ENCODE measurements at regions not wholly inside any gene's neighbourhood (a gene's known extent, or its start where the extent isn't known, plus 50 kb on each side); places are given as distances from the start of the nearest gene placed in this dataset.
"Not testable (repeated sequence)": the region's sequence is repeated elsewhere in the genome, so short reads cannot be mapped to it uniquely, and the experiment has no call there.

- peaks cover 8% of the 10 kb centered on the region for H3K27me3 Mint-ChIP-seq
- H3K9me3 Mint-ChIP-seq: no peaks in the 10 kb centered on the region
- no peaks in the 10 kb centered on the region for H3K4me1 Mint-ChIP-seq
- no peak overlapping the region for H3K27ac Mint-ChIP-seq
- no peak overlapping the region for H3K4me3 Mint-ChIP-seq
- H3K36me3 Mint-ChIP-seq: no peaks in the 10 kb centered on the region
These were observed 138.1 kb downstream of the YIPF5 start for GRCh38 chr5:144032375-144032774.

DNA sequence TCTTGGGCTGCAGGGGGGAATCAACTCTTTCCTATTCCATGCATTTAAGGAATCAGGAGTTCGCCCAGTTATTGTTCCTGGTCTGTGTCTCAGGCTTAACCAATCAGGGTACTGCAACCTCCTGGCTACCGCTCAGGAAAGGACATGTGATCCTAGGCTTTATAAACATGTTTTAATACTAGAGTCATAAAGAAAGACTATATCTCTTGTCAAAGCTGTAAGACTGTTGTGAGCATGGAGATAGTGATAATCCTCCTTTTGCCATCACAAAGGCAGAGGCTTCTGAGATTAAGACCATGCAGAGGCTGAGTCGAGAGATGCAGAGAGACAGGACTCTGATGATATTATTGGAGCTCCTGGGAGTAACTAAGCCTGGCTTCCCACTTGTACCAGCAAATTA is 137.0 kb downstream of the YIPF5 start:
- Mint-ChIP-seq H3K4me1 (no peaks in the 10 kb centered on the region), H3K27ac (no peak overlapping the region), H3K36me3 (no peaks in the 10 kb centered on the region), H3K9me3 (no peaks in the 10 kb centered on the region), H3K27me3 (peaks cover 8% of the 10 kb centered on the region), H3K4me3 (no peak overlapping the region)

DNA sequence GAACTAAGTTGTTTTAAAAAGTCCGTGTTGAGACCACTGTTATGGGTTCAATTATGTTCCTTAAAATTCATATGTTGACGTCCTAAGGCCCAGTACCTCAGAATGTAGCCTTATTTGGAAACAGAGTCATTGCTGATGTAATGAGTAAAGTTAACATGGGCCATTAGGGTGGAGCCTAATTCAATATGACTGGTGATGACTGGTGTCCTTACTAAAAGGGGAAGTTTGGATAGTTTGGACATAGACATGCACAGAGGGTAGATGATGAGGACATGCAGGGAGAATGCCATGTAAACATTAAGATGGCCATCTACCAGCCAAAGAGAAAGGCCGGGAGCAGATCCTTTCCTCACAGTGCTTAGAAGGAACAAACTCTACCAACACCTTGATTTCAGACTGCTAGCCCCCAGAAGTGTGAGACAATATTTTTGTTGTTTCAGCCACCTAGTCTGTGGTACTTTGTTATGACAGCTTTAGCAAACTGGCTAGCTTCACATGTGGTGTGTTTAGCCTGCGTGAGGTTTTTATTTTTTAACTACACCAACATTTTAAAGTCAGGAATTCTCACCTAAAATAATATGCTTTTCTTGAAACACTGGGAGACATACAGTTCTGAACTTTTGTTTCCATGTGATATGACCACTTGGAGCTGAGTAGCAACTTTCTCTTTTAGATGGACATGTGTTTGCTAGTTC is 135.3 kb downstream of the YIPF5 start:
- Mint-ChIP-seq H3K4me1 (no peaks in the 10 kb centered on the region), H3K27me3 (peaks cover 8% of the 10 kb centered on the region), H3K9me3 (no peaks in the 10 kb centered on the region), H3K36me3 (no peaks in the 10 kb centered on the region), H3K4me3 (no peak overlapping the region), H3K27ac (no peak overlapping the region)

GRCh38 chr5:144036476-144036875 is 134.0 kb downstream of the YIPF5 start:
- Mint-ChIP-seq H3K4me3 (no peak overlapping the region), H3K36me3 (no peaks in the 10 kb centered on the region), H3K9me3 (no peaks in the 10 kb centered on the region), H3K27me3 (peaks cover 8% of the 10 kb centered on the region), H3K4me1 (no peaks in the 10 kb centered on the region), H3K27ac (no peak overlapping the region)

GRCh38 chr5:144040615-144041305 is 129.7 kb downstream of the YIPF5 start:
- Mint-ChIP-seq H3K9me3 (no peaks in the 10 kb centered on the region), H3K4me3 (no peak overlapping the region), H3K4me1 (no peaks in the 10 kb centered on the region)

GRCh38 chr5:144042156-144042555 is 128.3 kb downstream of the YIPF5 start:
- H3K4me3 Mint-ChIP-seq: no peak overlapping the region
- H3K27me3 Mint-ChIP-seq: peaks cover 2% of the 10 kb centered on the region
- no peaks in the 10 kb centered on the region for H3K36me3 Mint-ChIP-seq
- no peaks in the 10 kb centered on the region for H3K9me3 Mint-ChIP-seq
- H3K27ac Mint-ChIP-seq: no peak overlapping the region
- H3K4me1 Mint-ChIP-seq: no peaks in the 10 kb centered on the region

More at GRCh38 chr5:144040615-144041305, 129.7 kb downstream of the YIPF5 start:
- Mint-ChIP-seq H3K27me3 (peaks cover 7% of the 10 kb centered on the region), H3K27ac (no peak overlapping the region), H3K36me3 (no peaks in the 10 kb centered on the region)

- Mint-ChIP-seq H3K4me3 (no peak overlapping the region), H3K4me1 (no peaks in the 10 kb centered on the region), H3K36me3 (no peaks in the 10 kb centered on the region), H3K27me3 (peaks cover 4% of the 10 kb centered on the region), H3K9me3 (no peaks in the 10 kb centered on the region), H3K27ac (no peak overlapping the region)
These were observed 122.1 kb downstream of the YIPF5 start for GRCh38 chr5:144048259-144048856.

GRCh38 chr5:144055391-144055790 is 115.1 kb downstream of the YIPF5 start:
- not testable (repeated sequence) for H3K36me3 Mint-ChIP-seq, H3K27ac Mint-ChIP-seq, H3K4me3 Mint-ChIP-seq, H3K27me3 Mint-ChIP-seq, H3K4me1 Mint-ChIP-seq
- H3K9me3 Mint-ChIP-seq: peaks cover 17% of the 10 kb centered on the region

- not testable (repeated sequence) for H3K27me3 Mint-ChIP-seq, H3K27ac Mint-ChIP-seq, H3K4me3 Mint-ChIP-seq, H3K36me3 Mint-ChIP-seq, H3K4me1 Mint-ChIP-seq
- H3K9me3 Mint-ChIP-seq: peaks cover 22% of the 10 kb centered on the region
These were observed 110.4 kb downstream of the YIPF5 start for GRCh38 chr5:144060091-144060490.

DNA sequence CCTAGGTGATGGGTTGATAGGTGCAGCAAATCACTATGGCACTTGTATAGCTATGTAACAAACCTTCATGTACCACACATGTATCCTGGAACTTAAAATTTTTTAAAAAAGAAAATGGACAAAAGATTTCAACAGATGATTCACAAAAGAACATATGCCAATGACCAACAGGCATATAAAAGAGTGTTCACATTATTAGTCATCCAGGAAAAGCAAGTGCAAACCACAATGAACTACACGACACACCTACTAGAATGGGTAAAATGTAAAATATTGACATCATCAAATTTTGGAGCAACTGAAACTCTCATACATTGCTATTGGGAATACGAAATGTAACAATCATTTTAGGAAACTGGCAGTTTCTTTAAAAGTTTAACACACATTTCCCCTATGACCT is 109.9 kb downstream of the YIPF5 start:
- no peak overlapping the region for H3K27ac Mint-ChIP-seq
- H3K9me3 Mint-ChIP-seq: peaks cover 22% of the 10 kb centered on the region
- H3K4me3 Mint-ChIP-seq: no peak overlapping the region
- H3K4me1 Mint-ChIP-seq: no peaks in the 10 kb centered on the region
- peaks cover 1% of the 10 kb centered on the region for H3K36me3 Mint-ChIP-seq
- peaks cover 4% of the 10 kb centered on the region for H3K27me3 Mint-ChIP-seq

- H3K4me3 Mint-ChIP-seq: no peak overlapping the region
- H3K27me3 Mint-ChIP-seq: no peaks in the 10 kb centered on the region
- peaks cover 5% of the 10 kb centered on the region for H3K9me3 Mint-ChIP-seq
- H3K36me3 Mint-ChIP-seq: no peaks in the 10 kb centered on the region
- no peak overlapping the region for H3K27ac Mint-ChIP-seq
- no peaks in the 10 kb centered on the region for H3K4me1 Mint-ChIP-seq
These were observed 104.7 kb downstream of the YIPF5 start for GRCh38 chr5:144065786-144066185.

DNA sequence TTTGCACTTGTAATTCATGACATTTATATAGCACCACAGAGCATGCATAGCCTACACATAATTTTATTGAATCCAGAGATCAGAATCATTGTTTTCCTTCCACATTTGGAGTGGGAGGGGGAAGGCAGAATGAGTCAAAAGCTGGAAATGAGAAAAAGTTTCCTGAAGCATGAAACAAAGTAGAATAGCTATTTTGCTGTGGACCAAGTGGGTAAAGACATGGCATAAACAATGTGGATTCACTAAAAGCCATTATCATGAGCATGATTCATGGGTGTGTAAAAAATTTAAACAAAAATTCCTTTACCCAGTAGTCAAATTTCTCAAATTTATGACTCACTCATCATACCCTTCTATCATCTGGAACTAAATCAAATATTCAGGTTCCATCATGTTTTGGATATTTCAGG is 97.9 kb downstream of the YIPF5 start:
- Mint-ChIP-seq H3K4me3 (no peak overlapping the region), H3K27me3 (peaks cover 13% of the 10 kb centered on the region), H3K36me3 (no peaks in the 10 kb centered on the region), H3K4me1 (no peaks in the 10 kb centered on the region), H3K27ac (no peak overlapping the region), H3K9me3 (peaks cover 4% of the 10 kb centered on the region)

DNA sequence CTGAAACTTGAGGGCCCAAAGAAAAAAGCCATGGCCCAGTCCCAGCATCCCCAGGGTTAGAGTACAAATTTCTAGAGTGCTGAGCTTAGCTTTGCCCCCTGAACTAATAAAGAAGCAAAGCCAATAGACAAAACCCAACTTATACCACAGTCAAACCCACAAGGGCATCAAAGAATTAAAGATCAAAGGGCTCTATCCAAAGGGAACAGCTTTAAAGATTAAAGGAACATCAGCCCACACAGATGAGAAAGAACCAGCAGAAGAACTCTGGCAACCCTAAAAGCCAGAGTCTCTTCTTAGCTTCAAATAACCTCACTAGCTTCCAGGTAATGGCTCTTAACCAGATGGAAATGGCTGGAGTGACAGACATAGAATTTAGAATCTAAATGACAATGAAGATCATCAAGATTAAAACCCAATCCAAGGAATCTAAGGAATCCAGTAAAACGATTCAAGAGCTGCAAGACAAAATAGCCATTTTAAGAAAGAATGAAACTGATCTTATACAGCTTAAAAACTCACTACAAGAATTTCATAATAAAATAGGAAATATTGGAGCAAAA is 93.9 kb downstream of the YIPF5 start:
- Mint-ChIP-seq H3K4me1 (no peaks in the 10 kb centered on the region), H3K27ac (no peak overlapping the region), H3K36me3 (no peaks in the 10 kb centered on the region), H3K9me3 (peaks cover 25% of the 10 kb centered on the region), H3K4me3 (no peak overlapping the region), H3K27me3 (peaks cover 19% of the 10 kb centered on the region)

DNA sequence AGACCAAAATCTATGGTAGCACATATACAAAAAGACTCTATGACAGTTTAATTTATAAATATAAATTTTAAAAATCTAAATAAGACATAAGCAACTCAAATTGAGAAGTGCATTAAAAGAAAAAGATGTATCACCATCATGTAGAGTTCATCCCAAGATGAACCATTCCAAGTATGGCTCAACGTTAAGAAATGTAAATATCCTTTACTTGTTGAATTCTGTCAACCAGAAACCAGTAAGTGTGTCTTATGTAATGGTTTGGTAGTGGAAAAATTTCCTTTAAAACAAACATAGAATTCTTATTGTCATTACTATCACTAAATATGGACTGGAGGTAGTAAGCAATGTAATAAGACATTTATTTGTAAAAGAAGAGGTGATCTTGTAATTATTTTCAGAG is 87.3 kb downstream of the YIPF5 start:
- Mint-ChIP-seq H3K9me3 (peaks cover 23% of the 10 kb centered on the region), H3K4me1 (no peaks in the 10 kb centered on the region), H3K27ac (no peak overlapping the region), H3K4me3 (no peak overlapping the region), H3K36me3 (no peaks in the 10 kb centered on the region), H3K27me3 (peaks cover 3% of the 10 kb centered on the region)

DNA sequence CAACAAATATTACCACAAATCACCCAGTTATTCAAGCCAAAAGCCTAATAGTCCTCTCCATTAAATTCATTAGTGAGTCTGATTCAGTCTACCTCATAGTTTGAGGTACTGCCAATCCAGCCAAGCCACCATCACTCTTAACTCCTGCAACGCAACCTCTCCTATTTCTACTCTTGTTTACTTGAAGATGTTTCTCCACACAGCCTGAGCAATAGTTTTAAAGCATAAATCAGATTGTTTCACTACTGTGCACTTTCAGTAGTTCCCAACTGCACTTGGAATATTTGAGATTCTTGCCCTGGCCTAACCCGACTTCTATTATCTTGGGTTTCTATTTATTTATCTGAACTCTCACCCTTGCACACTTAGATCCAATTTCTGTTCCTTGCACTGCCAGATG is 85.5 kb downstream of the YIPF5 start:
- Mint-ChIP-seq H3K4me3 (no peak overlapping the region), H3K9me3 (peaks cover 16% of the 10 kb centered on the region), H3K27me3 (no peaks in the 10 kb centered on the region), H3K36me3 (no peaks in the 10 kb centered on the region), H3K27ac (no peak overlapping the region), H3K4me1 (no peaks in the 10 kb centered on the region)

- peaks cover 16% of the 10 kb centered on the region for H3K9me3 Mint-ChIP-seq
- H3K36me3 Mint-ChIP-seq: no peaks in the 10 kb centered on the region
- H3K4me1 Mint-ChIP-seq: no peaks in the 10 kb centered on the region
- no peak overlapping the region for H3K4me3 Mint-ChIP-seq
- no peaks in the 10 kb centered on the region for H3K27me3 Mint-ChIP-seq
- H3K27ac Mint-ChIP-seq: no peak overlapping the region
These were observed 85.1 kb downstream of the YIPF5 start for GRCh38 chr5:144085381-144085780.
